Hematopoietic multipotent progenitor cell treated with erythropoietin and hydrocortisone succinate and interleukin-3 and kit ligand, for 8 days (in vitro differentiated cells): ENCODE measurements at regions not wholly inside any gene's neighbourhood (a gene's known extent, or its start where the extent isn't known, plus 50 kb on each side); places are given as distances from the start of the nearest gene placed in this dataset.

Source experiments
- DNase-seq: peaks from one replicate; pipeline ENCODE4 v3.0.0-alpha.2; 2015

DNA sequence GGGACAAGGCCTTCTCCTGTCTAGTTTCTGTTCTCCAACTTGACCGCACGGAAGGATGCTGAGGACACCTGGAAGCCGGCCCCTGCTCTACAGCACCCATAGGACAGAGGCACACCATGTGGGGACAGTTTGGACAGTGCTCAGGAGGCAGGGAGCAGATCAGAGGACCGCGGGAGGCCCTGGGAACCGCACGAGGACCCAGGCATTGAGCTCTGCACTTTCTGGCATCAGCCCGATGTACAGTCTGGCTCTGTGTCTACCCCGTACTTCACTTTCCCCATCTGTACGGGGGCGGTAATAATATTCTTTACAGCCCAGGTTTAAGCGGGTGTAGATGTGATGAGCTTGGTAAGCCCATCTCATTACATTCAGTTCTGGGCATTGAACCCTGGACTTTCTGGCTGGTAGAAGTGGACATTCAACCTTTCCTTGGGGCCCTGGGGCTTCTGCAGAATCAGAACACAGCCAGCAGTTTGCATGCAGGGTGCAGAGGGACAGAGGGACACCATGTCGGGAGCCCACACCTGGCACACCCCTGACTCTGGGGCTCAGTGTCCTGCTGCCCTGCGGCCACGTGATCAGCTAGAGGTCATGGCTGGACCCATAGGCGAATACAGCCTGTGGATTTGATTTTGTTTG lies 258.7 kb downstream of the SEC14L1 start:
- no peak for DNase-seq

GRCh38 chr17:77400445-77400870 lies 259.7 kb downstream of the SEC14L1 start:
- DNase-seq, result peak; percentile 75

DNA sequence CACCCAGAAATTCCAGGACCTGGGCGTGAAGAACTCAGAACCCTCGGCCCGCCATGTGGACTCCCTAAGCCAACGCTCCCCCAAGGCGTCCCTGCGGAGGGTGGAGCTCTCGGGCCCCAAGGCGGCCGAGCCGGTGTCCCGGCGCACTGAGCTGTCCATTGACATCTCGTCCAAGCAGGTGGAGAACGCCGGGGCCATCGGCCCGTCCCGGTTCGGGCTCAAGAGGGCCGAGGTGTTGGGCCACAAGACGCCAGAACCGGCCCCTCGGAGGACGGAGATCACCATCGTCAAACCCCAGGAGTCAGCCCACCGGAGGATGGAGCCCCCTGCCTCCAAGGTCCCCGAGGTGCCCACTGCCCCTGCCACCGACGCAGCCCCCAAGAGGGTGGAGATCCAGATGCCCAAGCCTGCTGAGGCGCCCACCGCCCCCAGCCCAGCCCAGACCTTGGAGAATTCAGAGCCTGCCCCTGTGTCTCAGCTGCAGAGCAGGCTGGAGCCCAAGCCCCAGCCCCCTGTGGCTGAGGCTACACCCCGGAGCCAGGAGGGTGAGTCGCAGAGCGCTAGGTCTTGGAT lies 261.5 kb downstream of the SEC14L1 start:
- no peak for DNase-seq

DNA sequence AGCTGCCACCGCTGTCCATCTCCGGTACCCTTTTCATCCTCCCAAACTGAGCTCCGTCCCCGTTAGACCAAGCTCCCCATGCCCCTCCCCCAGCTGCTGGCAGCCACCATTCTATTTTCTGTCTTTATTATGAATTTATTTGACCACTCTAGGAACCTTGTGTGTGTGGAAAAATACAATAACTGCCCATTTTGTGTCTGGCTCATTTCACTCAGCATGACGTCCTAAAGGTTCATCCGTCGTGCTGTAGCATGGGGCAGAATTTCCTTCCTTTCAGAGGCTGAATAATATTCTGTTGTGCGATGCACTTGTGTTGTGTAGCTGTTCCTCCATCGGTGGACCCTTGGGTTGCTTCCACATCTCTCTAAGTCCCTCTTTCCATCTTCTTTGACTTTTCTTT lies 263.1 kb downstream of the SEC14L1 start:
- no peak for DNase-seq

DNA sequence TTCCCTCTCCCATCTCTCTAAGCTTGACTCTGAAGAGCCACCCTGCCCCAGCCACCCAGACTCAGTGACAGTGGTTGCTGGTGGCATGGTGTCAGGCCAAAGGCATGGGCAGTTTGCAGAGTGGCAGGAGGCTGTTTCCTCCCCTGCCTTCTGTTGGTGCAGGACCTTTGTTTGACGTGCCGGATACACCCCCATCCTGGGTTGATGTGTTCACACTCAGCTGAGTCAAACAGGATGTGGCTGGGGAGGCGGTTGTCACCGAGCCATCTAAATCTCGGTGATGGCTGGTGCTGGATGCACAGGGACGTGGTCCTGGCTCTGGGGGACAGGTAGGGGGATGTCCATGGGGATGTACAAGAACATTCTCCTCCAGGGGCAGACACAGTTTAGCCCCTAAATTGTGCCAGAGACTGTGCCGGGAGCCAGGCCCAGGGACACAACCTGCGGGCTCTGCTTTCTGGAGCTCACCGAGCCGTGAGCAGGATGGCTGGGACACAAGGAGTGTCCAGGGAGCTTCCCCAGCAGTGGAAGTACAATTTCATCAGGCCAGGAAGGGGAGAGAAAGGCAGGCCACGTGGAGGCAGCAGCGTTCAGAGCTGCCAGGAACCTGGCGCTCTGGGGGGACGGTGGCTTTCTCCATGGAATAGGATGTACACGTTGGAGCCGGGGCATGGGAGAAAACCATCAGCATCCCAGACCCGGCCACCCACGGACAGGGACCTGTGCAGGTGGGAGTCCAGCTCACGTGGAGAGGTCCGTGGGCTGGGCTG lies 264.2 kb downstream of the SEC14L1 start:
- DNase-seq, result no peak

DNA sequence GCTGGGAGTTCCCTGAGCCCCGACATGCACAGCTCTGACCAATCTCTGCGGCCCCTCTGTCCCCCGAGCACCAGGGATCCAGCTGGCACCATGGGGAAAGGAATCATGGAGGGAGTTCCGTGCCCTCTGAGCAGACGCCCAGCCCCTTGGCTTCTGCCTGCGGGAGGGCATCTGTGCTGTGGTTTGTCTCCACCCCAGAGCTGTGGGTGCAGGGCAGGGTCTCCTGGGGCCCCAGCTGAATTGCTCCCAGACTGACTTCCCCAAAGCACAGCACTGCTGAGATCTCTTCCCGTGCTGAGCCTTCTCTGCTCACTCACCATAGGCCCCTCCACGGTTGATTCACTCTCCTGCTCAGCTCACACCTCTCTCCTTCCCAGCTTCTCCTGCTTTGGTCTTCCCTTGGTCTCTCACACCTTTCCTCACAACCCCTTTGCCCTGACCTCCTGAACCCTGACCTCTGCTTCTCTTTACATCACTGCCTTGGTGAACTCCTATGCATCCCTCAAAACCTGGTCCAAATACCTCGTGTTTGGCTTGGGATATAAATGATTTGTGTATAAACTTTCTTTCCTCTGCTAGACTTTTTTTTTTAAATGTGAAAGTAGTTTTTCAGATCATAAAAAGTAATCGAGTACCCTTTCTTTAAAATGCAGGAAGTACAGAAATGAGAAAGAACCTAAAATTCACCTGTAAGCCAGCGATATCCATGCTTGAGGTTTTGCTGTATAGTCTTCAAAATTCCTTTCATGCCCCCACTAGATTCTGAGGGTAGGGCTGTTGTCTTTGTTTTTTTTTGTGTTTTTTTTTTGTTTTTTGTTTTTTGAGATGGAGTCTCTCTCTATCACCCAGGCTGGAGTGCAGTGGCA lies 265.3 kb downstream of the SEC14L1 start:
- DNase-seq, result no peak

DNA sequence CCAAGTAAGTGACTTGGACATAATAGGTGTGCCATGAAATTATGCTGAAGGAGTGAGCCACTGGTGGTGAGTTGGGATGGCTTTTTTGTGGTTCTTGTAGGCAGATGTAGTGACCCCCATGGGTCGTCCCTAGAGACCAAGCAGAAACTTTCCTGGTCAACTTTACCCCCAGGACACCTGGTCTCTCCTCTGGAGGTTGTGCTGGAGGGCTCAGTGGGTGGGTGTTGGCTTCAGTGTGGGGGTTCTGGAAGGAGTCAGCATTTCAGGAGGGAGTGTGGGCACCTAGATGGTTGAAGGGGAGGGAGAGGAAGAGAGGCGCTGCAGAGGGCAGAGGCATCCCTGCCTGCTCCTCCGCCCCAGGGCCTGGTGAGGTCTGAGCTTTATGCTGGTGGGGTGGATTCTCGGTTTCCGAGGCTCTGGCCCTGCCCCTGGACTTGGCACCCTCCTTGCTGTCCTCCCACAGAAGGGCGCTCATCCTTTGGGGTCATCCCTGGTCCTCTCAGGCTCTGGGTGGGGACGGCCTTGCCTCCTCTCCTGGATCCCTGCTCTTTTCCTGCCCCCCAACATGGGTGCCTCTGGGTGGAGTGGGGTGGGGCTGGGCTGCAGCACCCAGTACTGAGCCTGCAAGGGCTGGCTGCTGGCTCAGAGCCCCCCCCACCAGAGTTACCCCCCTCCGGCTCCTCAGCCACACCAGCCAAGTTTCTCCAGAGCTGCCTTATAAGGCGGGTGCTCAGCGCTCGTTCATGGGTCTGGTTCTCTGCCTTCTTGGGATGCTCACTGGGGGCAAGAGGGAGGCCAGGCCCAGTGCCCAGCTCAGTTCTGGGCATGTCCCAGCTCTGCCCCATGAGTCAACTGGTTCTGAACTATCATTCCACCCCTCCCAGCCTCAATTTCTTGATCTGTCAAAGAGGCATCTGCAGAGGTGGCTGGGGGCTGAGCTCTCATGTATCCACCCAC lies 266.8 kb downstream of the SEC14L1 start:
- DNase-seq, result no peak

- no peak for DNase-seq
Observed at GRCh38 chr17:77408284-77408683, 267.5 kb downstream of the SEC14L1 start.

DNA sequence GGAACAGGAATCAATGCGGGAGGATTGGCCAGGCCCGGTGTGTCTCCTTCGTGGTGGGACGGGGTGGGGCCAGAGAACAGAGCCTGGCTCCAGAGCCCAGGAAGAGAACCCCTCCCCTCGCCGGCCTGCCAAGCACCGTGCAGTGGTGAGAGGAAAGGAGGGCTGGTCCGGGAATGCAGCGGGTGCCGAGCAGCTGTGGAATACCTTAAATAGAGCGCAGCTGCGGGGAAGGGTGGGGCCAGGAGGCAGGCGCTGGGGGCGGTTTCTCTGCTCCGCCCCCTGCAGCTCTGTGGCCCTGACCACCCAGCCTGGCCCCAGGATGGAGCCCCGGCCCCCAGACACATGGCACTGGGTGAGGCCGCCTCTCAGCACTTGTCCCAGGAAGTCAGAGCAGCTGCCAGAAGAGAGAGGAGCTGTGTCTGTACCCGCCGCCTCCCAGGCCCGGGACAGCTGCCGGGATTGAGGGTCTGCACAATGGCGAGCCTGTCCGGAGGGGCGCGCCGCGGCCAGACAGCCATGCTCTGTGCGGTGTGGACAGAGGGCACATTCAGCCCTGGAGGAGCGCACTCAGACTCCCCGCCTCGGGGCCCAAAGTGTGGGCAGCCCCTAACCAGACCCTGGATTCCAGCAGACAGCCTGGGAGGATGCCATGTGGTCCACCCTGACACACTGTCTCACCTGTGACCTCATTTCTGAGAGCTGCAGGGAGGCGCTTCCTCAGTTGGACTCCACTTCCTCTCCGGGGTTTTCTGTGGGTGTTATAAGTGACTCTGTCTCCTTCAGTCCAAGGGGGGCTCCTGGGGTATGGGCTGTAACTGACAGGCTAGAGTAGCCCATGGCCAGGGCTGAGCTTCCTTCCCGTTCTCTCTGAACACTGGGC lies 268.8 kb downstream of the SEC14L1 start:
- DNase-seq, result no peak

DNA sequence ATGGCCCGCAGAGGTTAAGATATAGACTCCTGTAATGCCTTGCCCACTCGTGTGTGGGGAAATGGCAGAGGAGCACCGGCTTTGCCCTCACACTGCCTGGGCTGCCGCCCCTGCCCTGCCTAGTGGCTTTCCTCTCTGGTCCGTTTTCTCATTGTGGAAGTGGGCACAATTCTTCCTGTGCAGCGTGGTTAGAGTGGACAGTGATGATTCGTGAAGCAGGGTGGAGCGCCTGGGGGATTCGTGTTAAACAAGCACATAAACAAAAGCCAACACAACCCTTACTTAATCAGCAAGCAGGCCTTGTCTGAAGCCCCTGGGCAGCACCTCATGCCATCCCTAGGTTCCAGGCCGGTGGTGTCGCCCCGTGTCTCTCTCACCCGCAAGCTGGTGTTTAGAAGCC lies 269.7 kb downstream of the SEC14L1 start:
- no peak for DNase-seq

- DNase-seq, result no peak
Observed at GRCh38 chr17:77414811-77415400, 274.1 kb downstream of the SEC14L1 start.

DNA sequence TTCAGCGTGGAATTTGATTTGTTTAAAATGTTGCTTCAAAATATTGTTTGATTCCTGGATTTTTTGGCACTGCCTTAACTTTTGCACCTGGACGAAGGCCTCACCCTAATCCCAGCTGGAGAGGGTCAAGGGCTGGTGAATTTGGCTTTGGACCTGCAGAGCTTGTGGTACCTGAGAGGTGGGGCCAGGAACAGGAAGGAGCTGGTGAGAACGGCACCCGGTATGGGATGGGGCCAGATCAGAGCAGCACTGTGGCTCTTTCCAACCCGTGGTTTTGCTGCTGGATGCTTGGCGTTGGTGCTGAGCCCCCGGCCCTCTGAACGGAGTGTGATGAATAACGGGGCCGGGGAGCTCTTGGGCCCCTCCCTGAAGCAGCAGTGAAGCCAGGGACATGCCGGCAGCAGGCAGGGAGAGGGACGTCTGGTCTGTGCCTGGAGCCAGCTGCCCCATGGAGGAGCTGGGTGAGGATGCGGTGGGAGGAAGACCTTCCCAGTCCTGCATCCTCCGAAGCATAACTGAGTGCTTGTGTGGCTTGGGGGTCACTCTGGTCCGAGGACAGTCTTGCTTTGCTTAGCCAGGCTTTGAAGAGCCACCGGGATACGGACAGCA lies 275.4 kb downstream of the SEC14L1 start:
- DNase-seq, result no peak

- DNase-seq, result no peak
Observed at GRCh38 chr17:77417575-77417974, 276.8 kb downstream of the SEC14L1 start.

GRCh38 chr17:77418609-77419008 lies 277.8 kb downstream of the SEC14L1 start:
- DNase-seq, result no peak

DNA sequence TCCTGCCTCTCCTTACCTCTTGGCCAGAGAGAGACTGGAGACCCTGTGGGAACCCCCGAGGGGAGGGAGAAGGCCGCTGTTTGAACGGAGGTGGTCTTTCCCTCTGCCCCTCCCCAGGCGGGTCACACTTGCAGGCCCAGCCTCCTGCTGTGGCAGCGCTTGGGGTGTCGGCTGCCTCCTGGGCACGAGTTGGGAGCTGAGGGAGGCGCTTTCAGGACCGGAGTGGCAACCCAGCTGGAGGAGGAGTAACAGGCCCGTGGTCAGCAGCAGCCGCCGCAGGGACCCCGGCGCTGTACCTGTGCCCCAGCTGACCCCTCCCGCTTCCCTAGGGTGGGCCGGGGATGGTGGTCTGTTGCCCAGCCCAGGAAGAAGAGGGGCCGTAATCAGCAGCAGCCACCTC lies 278.3 kb downstream of the SEC14L1 start:
- DNase-seq, result no peak

GRCh38 chr17:77419547-77420094 lies 278.9 kb downstream of the SEC14L1 start:
- DNase-seq, result no peak

DNA sequence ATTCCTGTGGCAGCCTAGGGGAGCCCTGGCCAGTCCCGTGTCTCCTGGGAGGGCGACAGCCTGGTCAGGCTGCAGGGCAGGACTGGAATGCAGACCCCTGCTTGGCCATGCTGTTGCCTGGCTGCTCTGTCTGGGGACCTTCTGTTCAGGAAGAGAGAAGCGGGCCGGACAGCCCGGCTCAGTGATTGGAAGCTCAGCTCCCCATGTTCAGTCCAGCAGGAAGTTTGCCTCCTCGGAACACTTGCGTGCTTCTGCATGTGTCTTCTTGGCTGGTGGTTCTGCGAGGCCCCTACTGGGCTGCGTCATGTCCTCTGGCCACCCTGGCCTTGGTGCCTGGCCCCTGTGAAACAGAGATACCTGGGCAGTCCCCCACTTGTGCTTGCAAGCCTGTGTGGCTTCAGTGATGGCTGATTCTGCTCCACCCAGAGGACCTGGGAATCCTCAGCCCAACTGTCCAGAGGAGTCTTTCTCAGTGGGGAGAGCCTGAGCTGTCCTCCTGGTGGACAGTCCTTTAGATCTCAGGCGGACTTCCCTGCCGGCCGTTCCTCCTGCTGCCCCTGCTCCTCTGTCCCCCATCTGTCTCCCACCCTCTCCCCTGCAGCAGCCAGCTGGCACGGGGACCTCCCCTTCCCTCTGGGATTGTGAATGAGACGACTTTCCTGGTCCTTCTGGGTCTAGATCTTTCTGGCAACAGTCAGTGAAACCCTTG lies 279.5 kb downstream of the SEC14L1 start:
- DNase-seq, result no peak

DNA sequence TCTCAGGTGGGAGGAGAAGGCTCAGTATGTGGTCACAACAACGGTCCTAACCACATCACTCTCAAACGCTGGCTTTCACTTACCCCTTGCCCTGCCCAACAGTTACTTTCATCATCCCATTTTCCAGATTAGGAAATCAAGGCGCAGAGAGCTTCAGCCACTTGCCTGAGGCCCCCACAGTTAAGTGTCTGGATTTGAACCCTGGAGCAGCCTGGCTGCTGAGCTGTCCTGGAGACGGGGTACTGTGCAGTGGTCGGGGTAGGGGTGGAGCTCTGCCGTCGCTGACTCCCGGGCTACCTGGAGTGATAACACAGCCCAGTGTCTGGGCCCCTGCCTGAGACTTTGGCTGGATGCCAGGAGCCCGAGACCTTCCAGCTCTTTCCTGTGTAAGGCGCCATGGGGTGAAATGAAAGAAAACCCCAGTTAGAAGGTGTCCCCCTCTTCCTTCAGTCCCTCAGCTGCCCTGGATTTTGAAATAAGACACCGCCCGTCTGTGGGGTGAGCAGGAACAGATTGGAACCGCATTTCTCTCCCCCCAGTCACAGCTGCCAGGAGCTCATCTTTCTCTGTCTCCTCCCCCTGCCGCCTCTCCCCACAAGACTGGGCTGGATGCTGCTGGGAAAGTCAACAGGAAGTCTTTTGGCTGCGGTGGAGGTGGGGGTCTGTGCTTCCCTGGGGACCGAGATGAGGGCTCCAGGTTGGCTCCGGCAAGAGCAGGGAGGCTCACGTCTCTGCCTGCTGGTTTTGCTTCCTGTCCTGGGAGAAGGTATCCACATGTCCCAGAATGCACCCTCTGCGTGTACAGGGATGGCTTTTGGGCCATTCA lies 280.2 kb downstream of the SEC14L1 start:
- DNase-seq, result no peak
